K562 (cell line): ENCODE measurements at regions not wholly inside any gene's neighbourhood (a gene's known extent, or its start where the extent isn't known, plus 50 kb on each side); places are given as distances from the start of the nearest gene placed in this dataset.
A peak's percentile ranks its signal among the peaks of the same experiment; 100 is the strongest.

Experiments used
- ATAC-seq: fragments of 200-7000 bp; cut with Tn5 transposase; 3 replicates; pipeline ENCODE4 v1.9.1; 2020; ENCODE audit warnings: moderate library complexity
- BruUV-seq: library from RNA; stranded (reverse); fragments of 400-500 nt; replicated peaks from 2 replicates; lab custom pipeline; 2021; lab: Mats Ljungman, UMichigan
- CTCF ChIA-PET: fragments of 300-600 bp; formaldehyde crosslinking; extraction: SDS; loops from one replicate; lab custom pipeline; 2021; ENCODE audit warnings: low intra/inter-chr PET ratio; lab: Yijun Ruan, JAX
- POLR2A ChIA-PET: fragments of 300-600, 350-650 bp; sonication (Branson Sonifier 250); formaldehyde crosslinking; extraction: SDS; loops from one replicate; lab custom pipeline; 2021; ENCODE audit warnings: antibody characterized with exemption, inconsistent platforms; lab: Yijun Ruan, JAX
- DNase-seq, 4 experiments: peaks; one replicate each; pipeline versions ENCODE4 v3.0.0 to v3.0.0-alpha.2; 2011 to 2018; ENCODE audit warnings: low spot score in 3 of 4, mixed read lengths in 3 of 4; ENCODE audit errors: extremely low read depth in 1 of 4
- FAIRE-seq: peaks from 2 replicates; lab custom pipeline; 2011; peaks lifted over from hg19 to GRCh38; lab: Jason Lieb, UNC
- H2AFZ ChIP-seq: 2 replicates; pipeline ENCODE4 v1.6.0; 2011; ENCODE audit warnings: low read depth, low read length, control low read depth, inconsistent platforms
- H3K27ac ChIP-seq: fragments of 200-600 bp; 3 replicates; pipeline ENCODE4 v1.8.0; 2011; ENCODE audit warnings: low read depth, mild to moderate bottlenecking, control low read depth, inconsistent platforms, low read length, moderate library complexity, mixed read lengths; ENCODE audit errors: extremely low read depth
- H3K27me3 ChIP-seq, 2 experiments: fragments of 300-600 bp in 1 of 2; 2 replicates in 1 of 2; 3 replicates in 1 of 2; pipeline versions ENCODE4 v1.6.0 to v1.8.0; 2011; ENCODE audit warnings: inconsistent platforms in 2 of 2, low read length in 2 of 2, mild to moderate bottlenecking in 1 of 2, mixed read lengths in 1 of 2, moderate library complexity in 1 of 2; ENCODE audit not compliant: control insufficient read depth in 2 of 2, insufficient read depth in 2 of 2
- H3K36me3 ChIP-seq: fragments of 300-600 bp; 3 replicates; pipeline ENCODE4 v1.8.0; 2011; ENCODE audit warnings: mild to moderate bottlenecking, low read length, inconsistent platforms; ENCODE audit not compliant: control insufficient read depth, insufficient read depth
- H3K4me1 ChIP-seq, 2 experiments: fragments of 200-600 bp in 1 of 2; replicated peaks in 1 of 2; 2 replicates in 1 of 2; 3 replicates in 1 of 2; pipeline versions ENCODE4 v1.5.1 to v1.8.0; 2011; ENCODE audit warnings: inconsistent platforms in 2 of 2, low read length in 2 of 2, mild to moderate bottlenecking in 1 of 2, mixed read lengths in 1 of 2, moderate library complexity in 1 of 2; ENCODE audit not compliant: control insufficient read depth in 2 of 2, insufficient read depth in 2 of 2
- H3K4me2 ChIP-seq: 2 replicates; pipeline ENCODE4 v1.6.1; 2011; ENCODE audit warnings: low read length, control low read depth, inconsistent platforms, mixed read lengths; ENCODE audit not compliant: insufficient read depth
- H3K4me3 ChIP-seq: fragments of 200-600 bp; sonication (generic), shearing (Covaris generic); 2 replicates; pipeline ENCODE4 v1.5.1; 2016; ENCODE audit warnings: control low read depth, inconsistent platforms
- H3K79me2 ChIP-seq: fragments of 200-600 bp; 3 replicates; pipeline ENCODE4 v1.8.0; 2011; ENCODE audit warnings: low read length, inconsistent platforms; ENCODE audit not compliant: control insufficient read depth, insufficient read depth
- H3K9ac ChIP-seq, 2 experiments: 2 replicates each; pipeline versions ENCODE4 v1.6.0 to v1.6.1; 2011; ENCODE audit warnings: low read depth in 2 of 2, low read length in 2 of 2, control low read depth in 1 of 2, inconsistent platforms in 1 of 2, mild to moderate bottlenecking in 1 of 2, mixed read lengths in 1 of 2; ENCODE audit not compliant: insufficient read depth in 1 of 2
- H3K9me1 ChIP-seq: one replicate; pipeline ENCODE4 v1.6.0; 2011; ENCODE audit warnings: inconsistent platforms, mild to moderate bottlenecking, low read length, moderate library complexity; ENCODE audit not compliant: control insufficient read depth, insufficient read depth
- H3K9me3 ChIP-seq: replicated peaks from 2 replicates; pipeline ENCODE4 v1.5.1; 2011; ENCODE audit warnings: low read depth, low read length, inconsistent platforms; ENCODE audit not compliant: control insufficient read depth, insufficient read depth
- H4K20me1 ChIP-seq: replicated peaks from 2 replicates; pipeline ENCODE4 v1.6.1; 2011; ENCODE audit warnings: low read length, inconsistent platforms, mixed read lengths; ENCODE audit not compliant: control insufficient read depth, insufficient read depth
- FOXM1 ChIP-seq, 2 experiments: fragments of 450-650 bp in 1 of 2; sonication (generic) in 1 of 2; formaldehyde crosslinking in 1 of 2; IDR thresholded peaks; 2 replicates each; pipeline versions ENCODE4 v1.6.1 to v1.9.0; 2017 to 2022; ENCODE audit warnings: low read depth in 2 of 2, mild to moderate bottlenecking in 2 of 2, missing genetic modification reagents in 1 of 2, moderate library complexity in 1 of 2
- U2AF1 ChIP-seq: fragments of 200-400 bp; formaldehyde crosslinking; optimal IDR thresholded peaks from 2 replicates; pipeline ENCODE3; 2017; ENCODE audit warnings: mild to moderate bottlenecking, low read depth, low read length, moderate library complexity
- ZNF217 ChIP-seq: sonication (generic); formaldehyde crosslinking; IDR thresholded peaks from 2 replicates; pipeline ENCODE4 v1.8.0; 2022; ENCODE audit warnings: mild to moderate bottlenecking, missing genetic modification reagents
- WGBS: fragments of 100-300 bp; shearing (Covaris generic); methylation state at CpG from one replicate; pipeline ENCODE4 v1.1.6; 2016; ENCODE audit warnings: low coverage, mixed read lengths; ENCODE audit not compliant: insufficient coverage; ENCODE audit errors: missing lambda C conversion rate; 5-methylcytosine and 5-hydroxymethylcytosine counted together
- in situ Hi-C: fragments of 300-500 bp; cut with MboI; formaldehyde crosslinking; loops from 4 replicates; pipeline ENCODE4 v1.15.0; 2018; ENCODE audit warnings: inconsistent platforms, mixed read lengths
- intact Hi-C: fragments of 100-400 bp; cut with micrococcal nuclease; formaldehyde crosslinking; loops from 2 replicates; pipeline ENCODE4 v1.14.2; 2022
- TF ChIP-seq, protein P1 (sequence below): sonication (generic); formaldehyde crosslinking; IDR thresholded peaks from 2 replicates; pipeline ENCODE4 v1.8.1; 2023; ENCODE audit warnings: mild to moderate bottlenecking, missing genetic modification reagents, moderate library complexity
- TF ChIP-seq, protein P2 (sequence below), 2 experiments: fragments of 450-650 bp in 1 of 2; sonication (generic) in 1 of 2; formaldehyde crosslinking in 1 of 2; IDR thresholded peaks; 2 replicates each; pipeline versions ENCODE4 v1.7.1 to v1.9.0; 2016 to 2022; ENCODE audit warnings: inconsistent platforms in 1 of 2, mild to moderate bottlenecking in 1 of 2, missing genetic modification reagents in 1 of 2

DNA sequence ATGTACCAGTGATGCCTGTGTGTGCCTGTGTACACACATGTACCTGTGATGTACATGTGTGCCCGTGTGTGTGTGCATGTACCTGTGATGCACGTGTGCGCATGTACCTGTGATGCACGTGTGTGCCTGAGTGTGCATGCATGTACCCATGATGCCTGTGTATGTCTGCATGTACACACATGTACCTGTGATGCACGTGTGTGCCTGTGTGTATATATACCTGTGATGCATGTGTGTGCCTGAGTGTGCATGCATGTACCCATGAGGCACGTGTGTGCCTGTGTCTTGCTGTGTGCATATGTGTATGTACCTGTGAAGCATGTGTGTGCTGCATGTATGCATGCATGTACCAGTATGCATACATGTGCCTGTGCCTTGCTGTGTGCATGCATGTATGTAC is 419.0 kb downstream of the IRX2 start (continued):
- TF ChIP-seq, protein P1, sequence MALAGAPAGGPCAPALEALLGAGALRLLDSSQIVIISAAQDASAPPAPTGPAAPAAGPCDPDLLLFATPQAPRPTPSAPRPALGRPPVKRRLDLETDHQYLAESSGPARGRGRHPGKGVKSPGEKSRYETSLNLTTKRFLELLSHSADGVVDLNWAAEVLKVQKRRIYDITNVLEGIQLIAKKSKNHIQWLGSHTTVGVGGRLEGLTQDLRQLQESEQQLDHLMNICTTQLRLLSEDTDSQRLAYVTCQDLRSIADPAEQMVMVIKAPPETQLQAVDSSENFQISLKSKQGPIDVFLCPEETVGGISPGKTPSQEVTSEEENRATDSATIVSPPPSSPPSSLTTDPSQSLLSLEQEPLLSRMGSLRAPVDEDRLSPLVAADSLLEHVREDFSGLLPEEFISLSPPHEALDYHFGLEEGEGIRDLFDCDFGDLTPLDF (CRISPR knock-in tag), result no peak
- no peak for TF ChIP-seq ZNF217 (CRISPR knock-in tag)

DNA sequence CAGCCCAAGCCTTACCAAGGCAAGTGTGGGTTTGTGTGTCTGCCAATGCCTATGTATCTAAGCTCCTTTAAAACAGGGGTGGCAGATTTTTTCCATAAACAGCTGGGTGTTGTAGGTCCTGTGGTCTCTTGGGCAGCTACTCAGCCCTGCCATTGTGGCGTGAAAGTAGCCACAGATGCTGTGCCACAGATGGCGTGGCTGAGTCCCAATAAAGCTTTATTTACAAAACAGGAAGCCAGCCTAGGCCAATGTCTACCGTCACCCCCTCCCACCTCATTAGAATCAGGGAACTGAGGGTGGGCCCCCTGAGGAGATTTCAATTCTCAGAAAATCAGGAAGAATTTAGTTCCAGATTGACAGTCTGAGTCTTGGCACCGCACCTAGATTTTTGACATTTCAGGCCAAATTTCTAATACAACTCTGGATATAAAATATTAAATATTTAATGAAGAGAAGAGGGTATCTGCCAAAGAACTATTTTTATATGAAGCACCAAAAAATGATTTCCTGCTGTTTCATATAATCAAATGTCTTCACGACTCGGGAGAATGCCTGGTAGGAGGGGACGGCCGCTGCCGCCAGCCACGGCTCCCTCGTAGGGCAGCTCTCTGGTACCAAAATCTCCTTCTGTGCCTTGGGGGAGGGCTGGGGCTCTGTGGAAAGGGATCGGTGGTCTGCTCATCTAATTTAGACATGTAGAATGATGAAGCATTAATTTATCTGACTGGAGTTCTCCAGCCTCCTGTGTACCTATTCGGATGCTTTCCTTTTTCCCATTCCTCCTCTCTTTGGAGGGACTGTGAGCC is 420.9 kb downstream of the IRX2 start:
- FAIRE-seq, result no peak
- H3K36me3 ChIP-seq, result no peaks in the 10 kb centered on the region
- no peaks in the 10 kb centered on the region for H3K79me2 ChIP-seq
- intact Hi-C loops, result no loop called here
- POLR2A ChIA-PET, result no interaction called here
- under 1% methylated on average over 13 of the region's 13 CpGs for WGBS
- TF ChIP-seq, protein P2, sequence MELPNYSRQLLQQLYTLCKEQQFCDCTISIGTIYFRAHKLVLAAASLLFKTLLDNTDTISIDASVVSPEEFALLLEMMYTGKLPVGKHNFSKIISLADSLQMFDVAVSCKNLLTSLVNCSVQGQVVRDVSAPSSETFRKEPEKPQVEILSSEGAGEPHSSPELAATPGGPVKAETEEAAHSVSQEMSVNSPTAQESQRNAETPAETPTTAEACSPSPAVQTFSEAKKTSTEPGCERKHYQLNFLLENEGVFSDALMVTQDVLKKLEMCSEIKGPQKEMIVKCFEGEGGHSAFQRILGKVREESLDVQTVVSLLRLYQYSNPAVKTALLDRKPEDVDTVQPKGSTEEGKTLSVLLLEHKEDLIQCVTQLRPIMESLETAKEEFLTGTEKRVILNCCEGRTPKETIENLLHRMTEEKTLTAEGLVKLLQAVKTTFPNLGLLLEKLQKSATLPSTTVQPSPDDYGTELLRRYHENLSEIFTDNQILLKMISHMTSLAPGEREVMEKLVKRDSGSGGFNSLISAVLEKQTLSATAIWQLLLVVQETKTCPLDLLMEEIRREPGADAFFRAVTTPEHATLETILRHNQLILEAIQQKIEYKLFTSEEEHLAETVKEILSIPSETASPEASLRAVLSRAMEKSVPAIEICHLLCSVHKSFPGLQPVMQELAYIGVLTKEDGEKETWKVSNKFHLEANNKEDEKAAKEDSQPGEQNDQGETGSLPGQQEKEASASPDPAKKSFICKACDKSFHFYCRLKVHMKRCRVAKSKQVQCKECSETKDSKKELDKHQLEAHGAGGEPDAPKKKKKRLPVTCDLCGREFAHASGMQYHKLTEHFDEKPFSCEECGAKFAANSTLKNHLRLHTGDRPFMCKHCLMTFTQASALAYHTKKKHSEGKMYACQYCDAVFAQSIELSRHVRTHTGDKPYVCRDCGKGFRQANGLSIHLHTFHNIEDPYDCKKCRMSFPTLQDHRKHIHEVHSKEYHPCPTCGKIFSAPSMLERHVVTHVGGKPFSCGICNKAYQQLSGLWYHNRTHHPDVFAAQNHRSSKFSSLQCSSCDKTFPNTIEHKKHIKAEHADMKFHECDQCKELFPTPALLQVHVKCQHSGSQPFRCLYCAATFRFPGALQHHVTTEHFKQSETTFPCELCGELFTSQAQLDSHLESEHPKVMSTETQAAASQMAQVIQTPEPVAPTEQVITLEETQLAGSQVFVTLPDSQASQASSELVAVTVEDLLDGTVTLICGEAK (IDR thresholded peaks at IDR 0.05), result peak; percentile 68
- TF ChIP-seq, protein P2 (CRISPR knock-in tag; IDR thresholded peaks at IDR 0.05), result no peak
- TF ChIP-seq FOXM1 (IDR thresholded peaks at IDR 0.05; ENCODE audit: low read depth) (no peak), FOXM1 (CRISPR knock-in tag; IDR thresholded peaks at IDR 0.05; ENCODE audit: low read depth) (no peak), U2AF1 (no peak)
- TF ChIP-seq, all 486 proteins: peak for 1
- Histone ChIP-seq H3K27me3 (peaks cover 14 to 19% of the 10 kb centered on the region in 2 experiments; a peak in 3 of 5 replicates), H3K4me1 (no peaks in the 10 kb centered on the region), H3K4me2 (no peak overlapping the region), H3K9ac (no peak overlapping the region), H3K4me3 (no peak overlapping the region), H4K20me1 (no peaks in the 10 kb centered on the region), H3K9me3 (no peaks in the 10 kb centered on the region), H2AFZ (no peak overlapping the region), H3K27ac (no peak overlapping the region), H3K9me1 (no peaks in the 10 kb centered on the region)
- DNase-seq (no peak), ATAC-seq (no peak)
- BruUV-seq, result no TSS peak
- CTCF ChIA-PET, result no interaction called here
- in situ Hi-C loops, result no loop called here
